ENCODE measurements at regions not wholly inside any gene's neighbourhood (a gene's known extent, or its start where the extent isn't known, plus 50 kb on each side); places are given as distances from the start of the nearest gene placed in this dataset.

- DNase-seq (ENCODE audit: low spot score), result no peak
Observed at GRCh38 chr5:61784341-61784740, 452.3 kb downstream of the ZSWIM6 start.

- no peak for DNase-seq (ENCODE audit: low spot score)
Observed at GRCh38 chr5:61788548-61788947, 456.5 kb downstream of the ZSWIM6 start.

GRCh38 chr5:61790007-61790406 lies 457.9 kb downstream of the ZSWIM6 start:
- no peak for DNase-seq (ENCODE audit: low spot score)

- DNase-seq (ENCODE audit: low spot score), result no peak
Observed at GRCh38 chr5:61790678-61791077, 458.6 kb downstream of the ZSWIM6 start.

GRCh38 chr5:61796773-61797172 lies 464.7 kb downstream of the ZSWIM6 start:
- DNase-seq (ENCODE audit: low spot score), result no peak

GRCh38 chr5:61800450-61800849 lies 468.4 kb downstream of the ZSWIM6 start:
- DNase-seq (ENCODE audit: low spot score), result no peak

GRCh38 chr5:61801174-61801573 lies 469.1 kb downstream of the ZSWIM6 start:
- DNase-seq (ENCODE audit: low spot score), result no peak

- DNase-seq (ENCODE audit: low spot score), result peak; percentile 78
Observed at GRCh38 chr5:61802456-61802855, 470.4 kb downstream of the ZSWIM6 start.

- DNase-seq (ENCODE audit: low spot score), result no peak
Observed at GRCh38 chr5:61805101-61805500, 473.0 kb downstream of the ZSWIM6 start.

- no peak for DNase-seq (ENCODE audit: low spot score)
Observed at GRCh38 chr5:61806491-61807020, 474.5 kb downstream of the ZSWIM6 start.

GRCh38 chr5:61808091-61808490 lies 476.0 kb downstream of the ZSWIM6 start:
- no peak for DNase-seq (ENCODE audit: low spot score)

- DNase-seq (ENCODE audit: low spot score), result no peak
Observed at GRCh38 chr5:61808909-61809308, 476.9 kb downstream of the ZSWIM6 start.

- no peak for DNase-seq (ENCODE audit: low spot score)
Observed at GRCh38 chr5:61809651-61810050, 477.6 kb downstream of the ZSWIM6 start.

- DNase-seq (ENCODE audit: low spot score), result no peak
Observed at GRCh38 chr5:61811052-61811451, 479.0 kb downstream of the ZSWIM6 start.

- no peak for DNase-seq (ENCODE audit: low spot score)
Observed at GRCh38 chr5:61813361-61813760, 481.3 kb downstream of the ZSWIM6 start.

- no peak for DNase-seq (ENCODE audit: low spot score)
Observed at GRCh38 chr5:61815339-61815738, 483.3 kb downstream of the ZSWIM6 start.

- DNase-seq (ENCODE audit: low spot score), result no peak
Observed at GRCh38 chr5:61816146-61816545, 484.1 kb downstream of the ZSWIM6 start.

- peak; percentile 64 for DNase-seq (ENCODE audit: low spot score)
Observed at GRCh38 chr5:61816585-61817450, 484.8 kb downstream of the ZSWIM6 start.

- DNase-seq (ENCODE audit: low spot score), result peak; percentile 80
Observed at GRCh38 chr5:61817472-61818326, 485.6 kb downstream of the ZSWIM6 start.

- DNase-seq (ENCODE audit: low spot score), result no peak
Observed at GRCh38 chr5:61820836-61821235, 485.2 kb upstream of the KIF2A start.

GRCh38 chr5:61821561-61821960 lies 484.4 kb upstream of the KIF2A start:
- no peak for DNase-seq (ENCODE audit: low spot score)

GRCh38 chr5:61822584-61822983 lies 483.4 kb upstream of the KIF2A start:
- no peak for DNase-seq (ENCODE audit: low spot score)

- DNase-seq (ENCODE audit: low spot score), result no peak
Observed at GRCh38 chr5:61823065-61823464, 482.9 kb upstream of the KIF2A start.

Data from putamen (tissue), 1 donor.